Neuronal stem cell (in vitro differentiated cells): ENCODE measurements at regions not wholly inside any gene's neighbourhood (a gene's known extent, or its start where the extent isn't known, plus 50 kb on each side); places are given as distances from the start of the nearest gene placed in this dataset.

Source experiments
- DNase-seq: peaks from one replicate; pipeline ENCODE4 v3.0.0-alpha.2; 2013; ENCODE audit warnings: low spot score
- H2AFZ ChIP-seq: one replicate; pipeline ENCODE4 v1.6.1; 2013; ENCODE audit warnings: mild to moderate bottlenecking, low read length, inconsistent platforms
- H2AK5ac ChIP-seq: 2 replicates; pipeline ENCODE4 v1.6.1; 2013; ENCODE audit warnings: low read depth, mild to moderate bottlenecking, inconsistent platforms, low read length, moderate library complexity, mixed read lengths
- H2BK120ac ChIP-seq: 2 replicates; pipeline ENCODE4 v1.6.1; 2013; ENCODE audit warnings: low read depth, mild to moderate bottlenecking, inconsistent platforms, low read length, moderate library complexity, mixed read lengths
- H2BK12ac ChIP-seq: one replicate; pipeline ENCODE4 v1.6.1; 2013; ENCODE audit warnings: low read length, inconsistent platforms
- H2BK15ac ChIP-seq: 2 replicates; pipeline ENCODE4 v1.6.1; 2013; ENCODE audit warnings: mild to moderate bottlenecking, low read length, inconsistent platforms, mixed read lengths
- H2BK5ac ChIP-seq: one replicate; pipeline ENCODE4 v1.6.1; 2013; ENCODE audit warnings: inconsistent platforms, mild to moderate bottlenecking, low read length, moderate library complexity
- H3K14ac ChIP-seq: one replicate; pipeline ENCODE4 v1.6.1; 2013; ENCODE audit warnings: low read length, inconsistent platforms
- H3K18ac ChIP-seq: 2 replicates; pipeline ENCODE4 v1.6.1; 2013; ENCODE audit warnings: low read length, inconsistent platforms
- H3K23ac ChIP-seq: 2 replicates; pipeline ENCODE4 v1.6.1; 2013; ENCODE audit warnings: low read depth, mild to moderate bottlenecking, mixed read lengths, low read length, inconsistent platforms; ENCODE audit not compliant: poor library complexity
- H3K27ac ChIP-seq: replicated peaks from 3 replicates; pipeline ENCODE4 v1.5.1; 2013; ENCODE audit warnings: low read length, inconsistent platforms
- H3K27me3 ChIP-seq, 3 experiments: 2 replicates each; pipeline ENCODE4 v1.6.1; 2013; ENCODE audit warnings: low read length in 3 of 3, mild to moderate bottlenecking in 2 of 3, inconsistent platforms in 1 of 3, low read depth in 1 of 3, mixed read lengths in 1 of 3, moderate library complexity in 1 of 3; ENCODE audit not compliant: control insufficient read depth in 3 of 3, insufficient read depth in 3 of 3
- H3K36me3 ChIP-seq, 2 donors: replicated peaks in 1 of 2; 2 replicates each; pipeline ENCODE4 v1.6.1; 2013; ENCODE audit warnings: low read length in 2 of 2; ENCODE audit not compliant: control insufficient read depth in 2 of 2, insufficient read depth in 2 of 2
- H3K4ac ChIP-seq: 2 replicates; pipeline ENCODE4 v1.6.1; 2013; ENCODE audit warnings: inconsistent platforms, mild to moderate bottlenecking, low read length, moderate library complexity
- H3K4me1 ChIP-seq, 2 donors: 1 replicate in 1 of 2; 2 replicates in 1 of 2; pipeline ENCODE4 v1.6.1; 2013; ENCODE audit warnings: low read length in 2 of 2, low read depth in 1 of 2; ENCODE audit not compliant: control insufficient read depth in 2 of 2, insufficient read depth in 1 of 2
- H3K4me2 ChIP-seq: one replicate; pipeline ENCODE4 v1.6.1; 2013; ENCODE audit warnings: mild to moderate bottlenecking, low read length, inconsistent platforms; ENCODE audit not compliant: insufficient read depth, poor library complexity, severe bottlenecking
- H3K4me3 ChIP-seq, 2 donors: 2 replicates each; pipeline ENCODE4 v1.5.1; 2013; ENCODE audit warnings: low read length in 2 of 2, mild to moderate bottlenecking in 2 of 2, inconsistent platforms in 1 of 2, moderate library complexity in 1 of 2
- H3K79me1 ChIP-seq: one replicate; pipeline ENCODE4 v1.6.1; 2013; ENCODE audit warnings: low read depth, mild to moderate bottlenecking, inconsistent platforms, low read length, moderate library complexity
- H3K9ac ChIP-seq: one replicate; pipeline ENCODE4 v1.6.1; 2013; ENCODE audit warnings: mild to moderate bottlenecking, low read depth, low read length, inconsistent platforms; ENCODE audit not compliant: poor library complexity
- H3K9me3 ChIP-seq, 2 donors: replicated peaks in 1 of 2; 2 replicates each; pipeline versions ENCODE3 to v1.6.1; 2013; ENCODE audit warnings: low read length in 2 of 2, mild to moderate bottlenecking in 2 of 2, inconsistent platforms in 1 of 2, low read depth in 1 of 2, mixed read lengths in 1 of 2, moderate library complexity in 1 of 2; ENCODE audit not compliant: control insufficient read depth in 2 of 2, insufficient read depth in 1 of 2
- H4K8ac ChIP-seq: one replicate; pipeline ENCODE4 v1.6.1; 2013; ENCODE audit warnings: low read depth, mild to moderate bottlenecking, inconsistent platforms, low read length, moderate library complexity
- H4K91ac ChIP-seq: one replicate; pipeline ENCODE4 v1.6.1; 2013; ENCODE audit warnings: low read length, low read depth, mild to moderate bottlenecking, inconsistent platforms; ENCODE audit not compliant: poor library complexity
- WGBS, 2 donors: extraction: QIAGEN DNeasy Blood & Tissue Kit; methylation state at CpG; one replicate each; pipeline ENCODE4 v1.1.7; 2013; ENCODE audit warnings: missing lambda C conversion rate in 2 of 2, mixed read lengths in 1 of 2; ENCODE audit not compliant: insufficient read length in 2 of 2, insufficient replicate concordance in 1 of 2; ENCODE audit errors: extremely low coverage in 2 of 2; 5-methylcytosine and 5-hydroxymethylcytosine counted together

- H2AFZ ChIP-seq: no peak overlapping the region
- H2BK12ac ChIP-seq: no peak overlapping the region
- no peak overlapping the region for H3K4me2 ChIP-seq
- H3K27me3 ChIP-seq: no peaks in the 10 kb centered on the region
- no CpG with 5 or more reads among the region's 2 CpGs for WGBS, 2 donors
- H3K4me1 ChIP-seq: no peaks in the 10 kb centered on the region
- H3K79me1 ChIP-seq: no peaks in the 10 kb centered on the region
- no peak overlapping the region for H2BK5ac ChIP-seq
- no peak overlapping the region for H3K4ac ChIP-seq
- H3K9ac ChIP-seq: no peak overlapping the region
- H3K23ac ChIP-seq: no peak overlapping the region
- no peaks in the 10 kb centered on the region for H3K9me3 ChIP-seq
- no peak overlapping the region for H3K14ac ChIP-seq
- no peak overlapping the region for H2BK15ac ChIP-seq
- no peak overlapping the region for H4K8ac ChIP-seq
- H2AK5ac ChIP-seq: no peak overlapping the region
- H3K4me3 ChIP-seq: no peak overlapping the region
- no peak overlapping the region for H2BK120ac ChIP-seq
- no peak overlapping the region for H4K91ac ChIP-seq
- no peaks in the 10 kb centered on the region for H3K36me3 ChIP-seq
- H3K27ac ChIP-seq: no peak overlapping the region
- no peak for DNase-seq
- H3K18ac ChIP-seq: no peak overlapping the region
Observed at GRCh38 chr4:12053966-12054365, 625.3 kb upstream of the HS3ST1 start.

GRCh38 chr4:12053556-12053955 is 624.9 kb upstream of the HS3ST1 start:
- no peak overlapping the region for H2BK15ac ChIP-seq
- H2AFZ ChIP-seq: no peak overlapping the region
- no peak overlapping the region for H2BK120ac ChIP-seq
- H3K4me3 ChIP-seq: no peak overlapping the region
- H3K14ac ChIP-seq: no peak overlapping the region
- H3K36me3 ChIP-seq: no peaks in the 10 kb centered on the region
- no peak overlapping the region for H3K4me2 ChIP-seq
- no peaks in the 10 kb centered on the region for H3K79me1 ChIP-seq
- H3K27me3 ChIP-seq: no peaks in the 10 kb centered on the region
- H3K27ac ChIP-seq: no peak overlapping the region
- no peak overlapping the region for H4K8ac ChIP-seq
- no peak overlapping the region for H3K23ac ChIP-seq
- H2AK5ac ChIP-seq: no peak overlapping the region
- no peak overlapping the region for H3K4ac ChIP-seq
- no peak overlapping the region for H2BK12ac ChIP-seq
- no peak overlapping the region for H2BK5ac ChIP-seq
- H4K91ac ChIP-seq: no peak overlapping the region
- no peak overlapping the region for H3K18ac ChIP-seq
- H3K4me1 ChIP-seq: no peaks in the 10 kb centered on the region
- no peak for DNase-seq
- no peaks in the 10 kb centered on the region for H3K9me3 ChIP-seq
- H3K9ac ChIP-seq: no peak overlapping the region

- Histone ChIP-seq H3K4me2 (no peak overlapping the region), H3K18ac (no peak overlapping the region), H2BK12ac (no peak overlapping the region), H2AK5ac (no peak overlapping the region), H2BK120ac (no peak overlapping the region), H3K4me1 (no peaks in the 10 kb centered on the region), H3K4me3 (no peak overlapping the region), H4K8ac (no peak overlapping the region), H2BK5ac (no peak overlapping the region), H2AFZ (no peak overlapping the region), H3K9ac (no peak overlapping the region), H2BK15ac (no peak overlapping the region), H3K4ac (no peak overlapping the region), H3K23ac (no peak overlapping the region), H3K27me3 (no peaks in the 10 kb centered on the region), H3K36me3 (no peaks in the 10 kb centered on the region), H4K91ac (no peak overlapping the region), H3K27ac (no peak overlapping the region), H3K14ac (no peak overlapping the region), H3K9me3 (no peaks in the 10 kb centered on the region), H3K79me1 (no peaks in the 10 kb centered on the region)
- DNase-seq: no peak
Observed at GRCh38 chr4:12050357-12050756, 621.7 kb upstream of the HS3ST1 start.

GRCh38 chr4:12042818-12043217 is 614.1 kb upstream of the HS3ST1 start:
- H3K9me3 ChIP-seq: peaks cover 4 to 9% of the 10 kb centered on the region in 2 donors
- H3K9ac ChIP-seq: no peak overlapping the region
- no peak overlapping the region for H3K14ac ChIP-seq

More at GRCh38 chr4:12042818-12043217, 614.1 kb upstream of the HS3ST1 start:
- no peaks in the 10 kb centered on the region for H3K36me3 ChIP-seq
- H3K18ac ChIP-seq: no peak overlapping the region
- no peak overlapping the region for H3K4me2 ChIP-seq
- H4K91ac ChIP-seq: no peak overlapping the region
- H3K23ac ChIP-seq: no peak overlapping the region
- H2AFZ ChIP-seq: no peak overlapping the region
- H2AK5ac ChIP-seq: no peak overlapping the region
- no peak for DNase-seq
- no peak overlapping the region for H2BK5ac ChIP-seq
- WGBS, 2 donors: no CpG with 5 or more reads among the region's 4 CpGs
- no peak overlapping the region for H3K27ac ChIP-seq
- no peaks in the 10 kb centered on the region for H3K4me1 ChIP-seq
- H2BK120ac ChIP-seq: no peak overlapping the region
- no peak overlapping the region for H4K8ac ChIP-seq
- H3K27me3 ChIP-seq: no peaks in the 10 kb centered on the region
- no peaks in the 10 kb centered on the region for H3K79me1 ChIP-seq
- H3K4me3 ChIP-seq: no peak overlapping the region
- H2BK12ac ChIP-seq: no peak overlapping the region
- no peak overlapping the region for H3K4ac ChIP-seq
- H2BK15ac ChIP-seq: no peak overlapping the region
